ENCODE measurements at regions not wholly inside any gene's neighbourhood (a gene's known extent, or its start where the extent isn't known, plus 50 kb on each side); places are given as distances from the start of the nearest gene placed in this dataset.

DNA sequence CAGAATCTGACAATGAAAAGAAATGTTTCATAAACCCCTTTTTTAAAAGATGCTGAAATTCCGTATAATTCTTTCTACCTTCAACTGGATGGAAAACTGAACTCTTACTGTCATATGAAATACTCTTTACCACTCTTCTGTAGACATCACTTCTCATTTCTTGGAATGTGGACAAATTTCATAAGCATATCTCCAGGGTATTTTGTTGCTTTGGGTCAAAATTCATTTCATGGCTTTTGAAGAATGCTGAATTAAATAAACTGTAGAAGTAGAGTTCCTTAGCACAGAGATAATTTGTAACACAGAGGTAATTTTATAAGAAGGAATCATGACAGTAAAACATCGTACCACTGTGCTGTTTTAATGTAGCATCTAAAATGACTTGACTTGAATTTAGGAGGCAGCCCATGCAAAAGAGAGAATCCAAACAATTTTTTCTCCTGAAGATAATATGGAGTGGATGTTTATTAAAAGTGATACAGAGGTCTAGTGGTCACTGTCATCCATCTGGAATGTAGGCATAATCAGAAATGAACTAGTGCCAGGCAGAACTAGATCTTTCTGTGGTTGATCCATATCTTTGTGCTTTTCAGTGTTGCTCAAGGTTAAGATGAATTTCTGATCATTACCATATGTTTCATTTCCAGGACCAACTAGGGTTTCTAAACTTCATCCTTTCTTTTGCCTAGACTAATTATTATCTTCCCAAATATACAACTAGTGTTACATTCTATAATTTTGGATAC is 492.0 kb downstream of the KIF20B start:
- no peaks in the 10 kb centered on the region for H3K4me1 ChIP-seq
- ChIA-PET POLR2A (no interaction called here), CTCF (no interaction called here)
- H3K4me3 ChIP-seq: no peak overlapping the region
- no peak overlapping the region for H3K27ac ChIP-seq
- TF ChIP-seq EHF (CRISPR knock-in tag; IDR thresholded peaks at IDR 0.05): no peak
- TF ChIP-seq, protein P1, sequence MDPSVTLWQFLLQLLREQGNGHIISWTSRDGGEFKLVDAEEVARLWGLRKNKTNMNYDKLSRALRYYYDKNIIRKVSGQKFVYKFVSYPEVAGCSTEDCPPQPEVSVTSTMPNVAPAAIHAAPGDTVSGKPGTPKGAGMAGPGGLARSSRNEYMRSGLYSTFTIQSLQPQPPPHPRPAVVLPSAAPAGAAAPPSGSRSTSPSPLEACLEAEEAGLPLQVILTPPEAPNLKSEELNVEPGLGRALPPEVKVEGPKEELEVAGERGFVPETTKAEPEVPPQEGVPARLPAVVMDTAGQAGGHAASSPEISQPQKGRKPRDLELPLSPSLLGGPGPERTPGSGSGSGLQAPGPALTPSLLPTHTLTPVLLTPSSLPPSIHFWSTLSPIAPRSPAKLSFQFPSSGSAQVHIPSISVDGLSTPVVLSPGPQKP (IDR thresholded peaks at IDR 0.05; ENCODE audit: low read depth, low read length): no peak
- DNase-seq (ENCODE audit: low read depth in 1 of 2, low spot score in 1 of 2) (no peak), ATAC-seq (no peak), FAIRE-seq (no peak)
- H3K9me3 ChIP-seq: no peaks in the 10 kb centered on the region
- H3K4me2 ChIP-seq: no peak overlapping the region
- WGBS (ENCODE audit: missing lambda C conversion rate): 9% methylated on average over 2 of the region's 2 CpGs

DNA sequence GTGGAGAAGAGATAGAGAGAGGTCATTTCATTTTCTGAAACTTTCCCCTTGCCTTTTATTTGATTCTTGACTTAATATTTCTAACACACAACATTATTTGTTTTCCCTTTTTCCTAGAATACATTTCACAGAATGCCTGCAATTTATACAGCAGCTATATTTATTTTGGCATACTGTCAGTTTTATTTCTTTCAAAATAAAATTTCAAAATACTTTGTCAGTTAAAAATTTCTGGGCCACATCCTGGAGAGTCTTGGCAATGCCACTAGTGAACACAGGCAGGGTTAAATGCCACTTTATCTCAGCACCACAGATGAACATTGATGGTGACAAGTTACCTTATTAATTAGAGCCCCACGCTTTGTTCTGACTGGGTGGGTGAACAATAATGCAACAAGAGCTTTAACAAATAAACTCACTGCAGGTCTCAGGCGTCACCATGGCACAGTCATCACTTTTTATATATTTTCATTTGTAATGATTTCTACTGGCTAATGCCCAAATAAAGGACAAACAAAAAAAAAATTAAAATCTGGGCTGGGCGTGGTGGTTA is 494.0 kb downstream of the KIF20B start:
- no peak overlapping the region for H3K4me2 ChIP-seq
- no peak for TF ChIP-seq JUN (IDR thresholded peaks at IDR 0.05)
- TF ChIP-seq EHF (CRISPR knock-in tag; IDR thresholded peaks at IDR 0.05): no peak
- no peak for TF ChIP-seq MAFK (IDR thresholded peaks at IDR 0.05; ENCODE audit: partially characterized antibody)
- TF ChIP-seq BHLHE40 (IDR thresholded peaks at IDR 0.05; ENCODE audit: low read depth, low read length): no peak
- no peak for TF ChIP-seq HOXA7 (CRISPR knock-in tag; IDR thresholded peaks at IDR 0.05)
- TF ChIP-seq MAZ (IDR thresholded peaks at IDR 0.05; ENCODE audit: borderline replicate concordance, low read depth, low read length): no peak
- TF ChIP-seq, protein P2, sequence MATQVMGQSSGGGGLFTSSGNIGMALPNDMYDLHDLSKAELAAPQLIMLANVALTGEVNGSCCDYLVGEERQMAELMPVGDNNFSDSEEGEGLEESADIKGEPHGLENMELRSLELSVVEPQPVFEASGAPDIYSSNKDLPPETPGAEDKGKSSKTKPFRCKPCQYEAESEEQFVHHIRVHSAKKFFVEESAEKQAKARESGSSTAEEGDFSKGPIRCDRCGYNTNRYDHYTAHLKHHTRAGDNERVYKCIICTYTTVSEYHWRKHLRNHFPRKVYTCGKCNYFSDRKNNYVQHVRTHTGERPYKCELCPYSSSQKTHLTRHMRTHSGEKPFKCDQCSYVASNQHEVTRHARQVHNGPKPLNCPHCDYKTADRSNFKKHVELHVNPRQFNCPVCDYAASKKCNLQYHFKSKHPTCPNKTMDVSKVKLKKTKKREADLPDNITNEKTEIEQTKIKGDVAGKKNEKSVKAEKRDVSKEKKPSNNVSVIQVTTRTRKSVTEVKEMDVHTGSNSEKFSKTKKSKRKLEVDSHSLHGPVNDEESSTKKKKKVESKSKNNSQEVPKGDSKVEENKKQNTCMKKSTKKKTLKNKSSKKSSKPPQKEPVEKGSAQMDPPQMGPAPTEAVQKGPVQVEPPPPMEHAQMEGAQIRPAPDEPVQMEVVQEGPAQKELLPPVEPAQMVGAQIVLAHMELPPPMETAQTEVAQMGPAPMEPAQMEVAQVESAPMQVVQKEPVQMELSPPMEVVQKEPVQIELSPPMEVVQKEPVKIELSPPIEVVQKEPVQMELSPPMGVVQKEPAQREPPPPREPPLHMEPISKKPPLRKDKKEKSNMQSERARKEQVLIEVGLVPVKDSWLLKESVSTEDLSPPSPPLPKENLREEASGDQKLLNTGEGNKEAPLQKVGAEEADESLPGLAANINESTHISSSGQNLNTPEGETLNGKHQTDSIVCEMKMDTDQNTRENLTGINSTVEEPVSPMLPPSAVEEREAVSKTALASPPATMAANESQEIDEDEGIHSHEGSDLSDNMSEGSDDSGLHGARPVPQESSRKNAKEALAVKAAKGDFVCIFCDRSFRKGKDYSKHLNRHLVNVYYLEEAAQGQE (IDR thresholded peaks at IDR 0.05): no peak
- TF ChIP-seq ZNF302 (CRISPR knock-in tag; IDR thresholded peaks at IDR 0.05): no peak
- TF ChIP-seq NFE2L2 (conservative IDR thresholded peaks at IDR 0.05; ENCODE audit: low read length): no peak
- TF ChIP-seq KDM1A (IDR thresholded peaks at IDR 0.05; ENCODE audit: low read depth): no peak
- TF ChIP-seq ZFP36 (IDR thresholded peaks at IDR 0.05; ENCODE audit: borderline replicate concordance, partially characterized antibody): no peak
- no peak for TF ChIP-seq RCOR1 (IDR thresholded peaks at IDR 0.05; ENCODE audit: low read depth, low read length)
- DNase-seq (ENCODE audit: low read depth in 1 of 2, low spot score in 1 of 2): no peak
- no peak for FAIRE-seq
- H3K4me1 ChIP-seq: no peaks in the 10 kb centered on the region
- no peak for ATAC-seq
- POLR2A ChIA-PET: no interaction called here
- no peak overlapping the region for H3K27ac ChIP-seq
- CTCF ChIA-PET: no interaction called here
- H3K9me3 ChIP-seq: no peaks in the 10 kb centered on the region
- H3K4me3 ChIP-seq: no peak overlapping the region
- WGBS (ENCODE audit: missing lambda C conversion rate): 9% methylated on average over 3 of the region's 3 CpGs

DNA sequence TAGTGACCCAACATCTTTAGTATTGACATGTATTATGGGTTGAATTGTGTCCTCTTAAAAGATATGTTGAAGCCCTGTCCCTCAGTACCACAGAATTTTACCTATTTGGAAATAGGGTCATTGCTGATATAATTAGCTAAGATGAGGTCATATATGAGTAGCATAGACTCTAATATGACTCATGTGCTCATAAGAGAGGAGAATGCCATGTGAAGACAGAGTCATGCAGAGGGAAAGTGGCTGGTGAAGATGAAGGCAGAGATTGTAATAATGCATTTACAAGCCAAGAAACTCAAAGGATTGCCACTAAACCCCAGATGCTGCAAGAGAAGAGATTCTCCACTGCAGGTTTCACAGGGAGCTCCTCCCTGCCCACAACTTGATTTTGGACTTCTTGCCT is 496.4 kb downstream of the KIF20B start:
- TF ChIP-seq ZNF302 (CRISPR knock-in tag; IDR thresholded peaks at IDR 0.05): no peak
- Histone ChIP-seq H3K4me3 (no peak overlapping the region), H3K9me3 (no peaks in the 10 kb centered on the region), H3K4me2 (no peak overlapping the region), H3K27ac (no peak overlapping the region), H3K4me1 (no peaks in the 10 kb centered on the region)
- FAIRE-seq (no peak), ATAC-seq (no peak), DNase-seq (ENCODE audit: low read depth in 1 of 2, low spot score in 1 of 2) (no peak)
- ChIA-PET CTCF (no interaction called here), POLR2A (no interaction called here)

DNA sequence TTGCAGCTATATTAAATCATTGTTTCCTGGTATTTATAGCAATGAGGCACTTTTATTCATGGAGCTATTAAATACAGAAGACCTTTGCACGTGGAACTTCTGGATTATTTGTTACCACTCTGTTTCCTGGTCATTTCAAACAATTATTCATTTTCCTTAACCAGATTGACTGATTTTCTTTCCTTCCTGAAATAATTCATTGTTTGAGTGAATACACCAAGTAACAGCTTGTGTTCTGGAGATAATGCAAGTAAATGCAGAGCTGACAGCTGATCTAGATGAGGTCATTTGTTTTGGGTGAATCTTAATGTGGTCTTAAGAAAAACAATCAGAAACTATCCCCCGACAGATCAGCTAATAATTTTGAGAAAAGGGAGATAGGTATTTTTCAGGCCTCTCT is 497.7 kb downstream of the KIF20B start:
- 7% methylated on average over 2 of the region's 2 CpGs for WGBS (ENCODE audit: missing lambda C conversion rate)
- H3K4me2 ChIP-seq: no peak overlapping the region
- CTCF ChIA-PET: no interaction called here

More for the DNA sequence above, 497.7 kb downstream of the KIF20B start:
- POLR2A ChIA-PET: no interaction called here
- no peak for FAIRE-seq
- no peaks in the 10 kb centered on the region for H3K4me1 ChIP-seq
- no peak for ATAC-seq
- no peak overlapping the region for H3K4me3 ChIP-seq
- TF ChIP-seq, protein P3, sequence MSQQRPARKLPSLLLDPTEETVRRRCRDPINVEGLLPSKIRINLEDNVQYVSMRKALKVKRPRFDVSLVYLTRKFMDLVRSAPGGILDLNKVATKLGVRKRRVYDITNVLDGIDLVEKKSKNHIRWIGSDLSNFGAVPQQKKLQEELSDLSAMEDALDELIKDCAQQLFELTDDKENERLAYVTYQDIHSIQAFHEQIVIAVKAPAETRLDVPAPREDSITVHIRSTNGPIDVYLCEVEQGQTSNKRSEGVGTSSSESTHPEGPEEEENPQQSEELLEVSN (IDR thresholded peaks at IDR 0.05; ENCODE audit: borderline replicate concordance, low read depth): no peak
- TF ChIP-seq PHF8 (IDR thresholded peaks at IDR 0.05; ENCODE audit: borderline replicate concordance, low read depth): no peak
- no peak for TF ChIP-seq MYC (IDR thresholded peaks at IDR 0.05; ENCODE audit: borderline replicate concordance, low read length)
- TF ChIP-seq NFE2L2 (conservative IDR thresholded peaks at IDR 0.05; ENCODE audit: low read length): no peak
- no peak for DNase-seq (ENCODE audit: low read depth in 1 of 2, low spot score in 1 of 2)
- no peak overlapping the region for H3K27ac ChIP-seq
- H3K9me3 ChIP-seq: no peaks in the 10 kb centered on the region
